Nephron progenitor cell (in vitro differentiated cells): ENCODE measurements at regions not wholly inside any gene's neighbourhood (a gene's known extent, or its start where the extent isn't known, plus 50 kb on each side); places are given as distances from the start of the nearest gene placed in this dataset.

Experiments
- DNase-seq: peaks from one replicate; pipeline ENCODE4 v3.0.0; 2021
- H3K27ac Mint-ChIP-seq: 2 replicates; pipeline ENCODE4 v1.8.0; 2021; ENCODE audit warnings: mild to moderate bottlenecking, moderate library complexity, mixed read lengths
- H3K27me3 Mint-ChIP-seq: 2 replicates; pipeline ENCODE4 v1.8.0; 2021; ENCODE audit warnings: mild to moderate bottlenecking, low read depth, mixed read lengths; ENCODE audit not compliant: poor library complexity
- H3K36me3 Mint-ChIP-seq: 2 replicates; pipeline ENCODE4 v1.8.0; 2021; ENCODE audit warnings: low read depth, mixed read lengths
- H3K4me1 Mint-ChIP-seq: 2 replicates; pipeline ENCODE4 v1.8.0; 2021; ENCODE audit warnings: mixed read lengths
- H3K4me3 Mint-ChIP-seq: 2 replicates; pipeline ENCODE4 v1.8.0; 2021; ENCODE audit warnings: mild to moderate bottlenecking, moderate library complexity, mixed read lengths
- H3K9me3 Mint-ChIP-seq: 2 replicates; pipeline ENCODE4 v1.8.0; 2021; ENCODE audit warnings: mild to moderate bottlenecking, moderate library complexity, mixed read lengths
- TF ChIP-seq, protein P1 (sequence below): fragments of 200-600 bp; sonication (generic); IDR thresholded peaks from 2 replicates; pipeline ENCODE4 v1.5.0; 2021; ENCODE audit warnings: antibody characterized with exemption

DNA sequence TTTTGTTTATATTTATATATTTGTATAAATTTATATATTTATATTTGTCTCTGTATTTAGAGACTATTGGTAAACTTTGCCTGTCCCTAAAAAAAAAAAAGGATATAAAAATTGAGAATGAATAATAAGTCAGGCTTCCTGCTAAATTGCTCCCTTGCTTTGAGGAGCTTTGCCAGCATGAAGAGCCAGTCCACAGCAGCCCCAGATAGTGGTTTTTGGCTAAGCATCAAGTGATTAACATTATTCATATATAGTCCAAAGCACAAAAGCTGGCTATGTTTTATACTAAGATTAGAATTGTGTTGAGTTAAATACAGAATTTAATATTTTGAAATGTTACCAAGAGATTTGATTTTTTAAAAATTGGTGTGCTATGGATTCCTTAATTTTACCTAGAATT, 264.9 kb upstream of the FERD3L start:
- TF ChIP-seq, protein P1, sequence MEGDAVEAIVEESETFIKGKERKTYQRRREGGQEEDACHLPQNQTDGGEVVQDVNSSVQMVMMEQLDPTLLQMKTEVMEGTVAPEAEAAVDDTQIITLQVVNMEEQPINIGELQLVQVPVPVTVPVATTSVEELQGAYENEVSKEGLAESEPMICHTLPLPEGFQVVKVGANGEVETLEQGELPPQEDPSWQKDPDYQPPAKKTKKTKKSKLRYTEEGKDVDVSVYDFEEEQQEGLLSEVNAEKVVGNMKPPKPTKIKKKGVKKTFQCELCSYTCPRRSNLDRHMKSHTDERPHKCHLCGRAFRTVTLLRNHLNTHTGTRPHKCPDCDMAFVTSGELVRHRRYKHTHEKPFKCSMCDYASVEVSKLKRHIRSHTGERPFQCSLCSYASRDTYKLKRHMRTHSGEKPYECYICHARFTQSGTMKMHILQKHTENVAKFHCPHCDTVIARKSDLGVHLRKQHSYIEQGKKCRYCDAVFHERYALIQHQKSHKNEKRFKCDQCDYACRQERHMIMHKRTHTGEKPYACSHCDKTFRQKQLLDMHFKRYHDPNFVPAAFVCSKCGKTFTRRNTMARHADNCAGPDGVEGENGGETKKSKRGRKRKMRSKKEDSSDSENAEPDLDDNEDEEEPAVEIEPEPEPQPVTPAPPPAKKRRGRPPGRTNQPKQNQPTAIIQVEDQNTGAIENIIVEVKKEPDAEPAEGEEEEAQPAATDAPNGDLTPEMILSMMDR: no peak
- peaks cover 14% of the 10 kb centered on the region for H3K4me1 Mint-ChIP-seq

DNA sequence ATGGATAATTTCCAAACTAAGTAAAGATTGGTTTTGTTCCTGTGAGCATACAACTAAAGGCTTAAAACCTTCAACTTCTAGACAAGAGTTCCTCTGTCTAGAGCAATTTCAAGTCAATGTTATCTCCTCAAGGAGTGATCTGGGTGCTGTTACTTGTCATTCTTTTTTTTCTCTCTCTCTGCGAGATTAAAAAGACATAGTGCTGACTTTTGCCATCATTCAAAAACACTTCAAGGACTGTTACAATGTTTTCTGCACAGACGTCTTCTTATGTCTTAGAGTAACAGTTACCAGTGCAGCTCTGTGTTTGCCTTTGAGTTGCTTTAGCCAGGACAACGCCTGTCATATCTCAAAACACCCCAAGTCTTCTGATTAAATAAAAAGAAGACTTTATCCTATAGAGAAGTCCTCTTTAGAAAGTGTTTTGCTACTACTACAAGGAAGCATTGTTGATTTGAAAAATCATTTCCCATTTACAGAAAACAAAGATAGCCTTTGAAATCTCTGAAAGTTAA, 263.5 kb upstream of the FERD3L start:
- no peak for DNase-seq
- Mint-ChIP-seq H3K4me1 (peaks cover 18% of the 10 kb centered on the region), H3K4me3 (no peak overlapping the region), H3K9me3 (no peaks in the 10 kb centered on the region), H3K36me3 (no peaks in the 10 kb centered on the region), H3K27ac (no peak overlapping the region), H3K27me3 (no peaks in the 10 kb centered on the region)
- TF ChIP-seq, protein P1: no peak

More for the DNA sequence above, 264.9 kb upstream of the FERD3L start:
- DNase-seq: no peak
- H3K4me3 Mint-ChIP-seq: no peak overlapping the region
- H3K36me3 Mint-ChIP-seq: no peaks in the 10 kb centered on the region
- no peaks in the 10 kb centered on the region for H3K27me3 Mint-ChIP-seq
- no peak overlapping the region for H3K27ac Mint-ChIP-seq
- H3K9me3 Mint-ChIP-seq: no peaks in the 10 kb centered on the region

DNA sequence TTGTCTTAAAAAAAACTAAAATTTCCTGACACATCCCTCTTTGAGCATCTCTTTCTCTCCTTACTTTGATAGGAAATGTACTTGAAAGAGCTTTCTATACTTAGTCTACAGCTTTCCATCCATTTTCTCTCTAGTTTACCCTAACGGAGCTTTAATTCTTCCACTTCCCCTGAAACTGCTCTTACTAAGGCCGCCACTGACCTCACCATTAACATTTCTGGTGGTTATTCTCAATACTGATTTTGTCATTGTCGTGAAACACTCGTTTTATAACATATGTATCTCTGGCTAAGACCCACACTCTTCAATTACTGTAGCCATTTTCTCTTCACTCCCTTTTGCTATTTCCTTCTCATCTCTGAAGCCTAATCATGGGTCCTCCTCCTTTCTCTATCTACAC, 262.0 kb upstream of the FERD3L start:
- TF ChIP-seq, protein P1: no peak
- H3K36me3 Mint-ChIP-seq: no peaks in the 10 kb centered on the region
- no peak overlapping the region for H3K4me3 Mint-ChIP-seq
- no peaks in the 10 kb centered on the region for H3K9me3 Mint-ChIP-seq
- no peak for DNase-seq
- no peaks in the 10 kb centered on the region for H3K27me3 Mint-ChIP-seq
- H3K4me1 Mint-ChIP-seq: peaks cover 13% of the 10 kb centered on the region
- H3K27ac Mint-ChIP-seq: no peak overlapping the region

DNA sequence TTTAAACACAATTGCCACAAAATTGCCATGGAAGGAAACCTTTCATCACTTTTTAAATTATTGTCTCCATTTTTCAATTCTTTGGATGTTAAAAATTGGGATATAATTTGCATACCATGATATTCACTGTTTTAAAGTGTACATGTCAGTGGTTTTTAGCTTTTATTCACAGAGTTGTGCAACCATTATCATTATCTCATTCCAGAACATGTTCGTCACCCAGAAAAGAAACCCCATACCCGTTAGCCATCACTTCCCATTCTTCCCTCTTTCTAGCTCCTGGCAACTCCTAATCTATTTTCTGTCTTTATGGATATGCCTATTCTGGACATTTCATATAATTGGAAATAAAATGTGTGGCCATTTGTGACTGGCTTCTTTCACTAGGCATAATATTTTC, 260.3 kb upstream of the FERD3L start:
- H3K27ac Mint-ChIP-seq: no peak overlapping the region
- H3K36me3 Mint-ChIP-seq: no peaks in the 10 kb centered on the region
- no peak overlapping the region for H3K4me3 Mint-ChIP-seq
- DNase-seq: no peak
- H3K27me3 Mint-ChIP-seq: no peaks in the 10 kb centered on the region
- no peaks in the 10 kb centered on the region for H3K9me3 Mint-ChIP-seq
- peaks cover 22% of the 10 kb centered on the region for H3K4me1 Mint-ChIP-seq
- TF ChIP-seq, protein P1: no peak

DNA sequence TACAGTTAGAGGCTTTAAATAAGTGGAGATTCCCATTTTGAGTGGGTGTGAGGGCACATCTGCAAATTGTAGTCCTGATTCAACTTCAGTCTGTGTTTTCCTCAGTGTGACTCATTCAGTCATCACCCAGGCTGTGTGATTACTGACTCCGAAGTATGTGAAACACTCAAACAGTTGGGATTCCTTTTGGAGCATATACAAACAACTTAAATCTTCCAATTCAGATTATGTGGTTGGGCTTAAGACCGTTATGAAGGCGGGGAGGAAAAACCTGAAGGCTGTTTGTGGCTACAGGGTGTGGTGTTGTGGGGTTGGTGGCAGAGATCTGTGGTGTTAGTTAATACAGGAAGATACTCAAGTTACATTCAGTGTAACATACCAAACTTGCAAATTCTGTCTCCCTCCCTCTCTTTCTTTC, 259.7 kb upstream of the FERD3L start:
- Mint-ChIP-seq H3K27me3 (no peaks in the 10 kb centered on the region), H3K4me1 (peaks cover 25% of the 10 kb centered on the region), H3K27ac (peak overlapping the region; percentile 91), H3K36me3 (no peaks in the 10 kb centered on the region), H3K9me3 (no peaks in the 10 kb centered on the region), H3K4me3 (no peak overlapping the region)
- DNase-seq: no peak
- TF ChIP-seq, protein P1: no peak

DNA sequence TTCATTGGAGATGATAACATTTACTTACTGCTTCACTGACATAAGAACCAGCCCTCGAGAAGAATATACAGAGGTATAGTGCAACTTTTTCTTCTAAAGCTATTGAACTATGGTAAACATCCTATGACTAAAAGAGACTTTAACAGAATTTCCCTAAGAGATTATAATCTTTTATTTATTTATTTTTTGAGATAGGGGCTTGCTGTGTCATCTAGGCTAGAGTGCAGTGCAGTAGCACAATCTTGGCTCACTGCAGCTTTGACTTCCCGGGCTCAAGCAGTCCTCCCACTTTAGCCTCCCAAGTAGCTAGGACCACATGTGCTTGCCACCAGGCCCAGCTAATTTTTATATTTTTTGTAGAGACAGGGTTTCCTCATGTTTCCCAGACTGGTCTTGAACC, 258.5 kb upstream of the FERD3L start:
- Mint-ChIP-seq H3K27me3 (no peaks in the 10 kb centered on the region), H3K4me3 (no peak overlapping the region), H3K4me1 (peaks cover 30% of the 10 kb centered on the region), H3K36me3 (peaks cover 3% of the 10 kb centered on the region), H3K27ac (no peak overlapping the region), H3K9me3 (peaks cover 3% of the 10 kb centered on the region)
- TF ChIP-seq, protein P1: no peak
- no peak for DNase-seq
